Adrenal gland (tissue), 9 donors: ENCODE measurements at regions not wholly inside any gene's neighbourhood (a gene's known extent, or its start where the extent isn't known, plus 50 kb on each side); places are given as distances from the start of the nearest gene placed in this dataset.

Experiments
- DNase-seq, 7 donors: peaks; one replicate each; pipeline ENCODE4 v3.0.0-alpha.2; 2019 to 2020
- H3K27ac ChIP-seq, 5 donors: fragments of 200-600 bp; sonication (generic) in 4 of 5; 1 replicate in 3 of 5; 2 replicates in 2 of 5; pipeline versions ENCODE4 v1.5.1 to v1.8.0; 2016 to 2020; ENCODE audit warnings: mild to moderate bottlenecking in 1 of 5
- H3K27me3 ChIP-seq: fragments of 200-600 bp; 2 replicates; pipeline ENCODE4 v1.8.0; 2021
- H3K36me3 ChIP-seq, 2 donors: fragments of 200-600 bp; replicated peaks in 1 of 2; 1 replicate in 1 of 2; 2 replicates in 1 of 2; pipeline versions ENCODE4 v1.5.1 to v1.8.0; 2018 to 2022
- H3K4me1 ChIP-seq, 2 donors: fragments of 200-600 bp; replicated peaks in 1 of 2; 1 replicate in 1 of 2; 2 replicates in 1 of 2; pipeline versions ENCODE4 v1.5.1 to v1.8.0; 2018 to 2021
- H3K4me3 ChIP-seq, 4 donors: fragments of 200-600 bp; sonication (generic) in 3 of 4; one replicate each; pipeline ENCODE4 v1.5.1; 2016 to 2018
- H3K9me3 ChIP-seq, 3 donors: fragments of 200-600 bp; sonication (generic) in 1 of 3; replicated peaks in 1 of 3; 1 replicate in 2 of 3; 2 replicates in 1 of 3; pipeline versions ENCODE4 v1.5.1 to v1.8.0; 2016 to 2021
- CTCF ChIP-seq, 6 experiments: fragments of 450-650 bp in 4 of 6; fragments of 200-600 bp in 2 of 6; sonication (generic) in 1 of 6; IDR thresholded peaks; 1 replicate in 5 of 6; 2 replicates in 1 of 6; pipeline versions ENCODE4 v1.5.1 to v1.8.0; 2016 to 2021; ENCODE audit warnings: antibody characterized with exemption in 6 of 6, mild to moderate bottlenecking in 2 of 6, moderate library complexity in 1 of 6
- POLR2A ChIP-seq, 2 donors: fragments of 450-650 bp; IDR thresholded peaks; one replicate each; pipeline ENCODE4 v1.6.1; 2017; ENCODE audit warnings: antibody characterized with exemption in 2 of 2, mild to moderate bottlenecking in 2 of 2, moderate library complexity in 1 of 2
- WGBS, 4 donors: extraction: QIAGEN DNeasy Blood & Tissue Kit in 2 of 4; methylation state at CpG; one replicate each; pipeline versions ENCODE4 v1.1.5 to v1.1.7; 2013 to 2017; 5-methylcytosine and 5-hydroxymethylcytosine counted together
- intact Hi-C, 2 donors: fragments of 100-400 bp; cut with DNase I; formaldehyde crosslinking; loops; one replicate each; pipeline versions ENCODE4 v1.14.1 to v1.15.0; 2022 to 2023
- donor health status: healthy with polysubstance abuse.
- donor health status: Bipolar disorder and iron deficiency.
- donor health status: DM: yes; HTN: yes; CAD: no.
- donor health status: DM: no; HTN: no; CAD: no.
- donor health status: DM: no; HTN: no; CAD: no.

GRCh38 chr16:59385959-59386358, 651.8 kb upstream of the GOT2 start:
- Histone ChIP-seq H3K36me3 (no peaks in the 10 kb centered on the region), H3K4me1 (no peaks in the 10 kb centered on the region), H3K27ac (peak overlapping the region in 1 of 5 donors; percentile 22), H3K4me3 (no peak overlapping the region), H3K9me3 (no peaks in the 10 kb centered on the region), H3K27me3 (no peaks in the 10 kb centered on the region)
- intact Hi-C loops: loop anchor here in 1 of 2 donors (5.0 kb wide), 1 partner anchor 99 kb away; no protein-coding TSS in a partner anchor
- 30 to 36% (median 35%) methylated on average over 3 of the region's 3 CpGs for WGBS, 4 donors
- TF ChIP-seq POLR2A (IDR thresholded peaks at IDR 0.05) (no peak), CTCF (IDR thresholded peaks at IDR 0.05) (no peak)
- peak in 6 of 7 donors; percentile 11 to 61 (median 24) for DNase-seq

GRCh38 chr16:59385491-59385890, 651.4 kb upstream of the GOT2 start:
- no peaks in the 10 kb centered on the region for H3K9me3 ChIP-seq
- peak overlapping the region in 1 of 5 donors; percentile 22 for H3K27ac ChIP-seq
- H3K4me3 ChIP-seq: no peak overlapping the region
- 61 to 78% (median 65%) methylated on average over 3 of the region's 3 CpGs for WGBS, 4 donors
- no peaks in the 10 kb centered on the region for H3K4me1 ChIP-seq
- H3K27me3 ChIP-seq: no peaks in the 10 kb centered on the region
- intact Hi-C loops: loop anchor here in 1 of 2 donors (5.0 kb wide), 1 partner anchor 98 kb away; no protein-coding TSS in a partner anchor
- no peak for DNase-seq
- TF ChIP-seq CTCF (IDR thresholded peaks at IDR 0.05): no peak
- TF ChIP-seq POLR2A (IDR thresholded peaks at IDR 0.05): no peak
- H3K36me3 ChIP-seq: no peaks in the 10 kb centered on the region

- H3K27me3 ChIP-seq: no peaks in the 10 kb centered on the region
- no peak for TF ChIP-seq POLR2A (IDR thresholded peaks at IDR 0.05)
- no peak for TF ChIP-seq CTCF (IDR thresholded peaks at IDR 0.05)
- no peaks in the 10 kb centered on the region for H3K4me1 ChIP-seq
- H3K27ac ChIP-seq: no peak overlapping the region
- intact Hi-C loops: no loop called here
- no peak for DNase-seq
- no peak overlapping the region for H3K4me3 ChIP-seq
- no peaks in the 10 kb centered on the region for H3K9me3 ChIP-seq
- no peaks in the 10 kb centered on the region for H3K36me3 ChIP-seq
Observed at GRCh38 chr16:59373632-59374031, 639.5 kb upstream of the GOT2 start.

GRCh38 chr16:59370717-59371116, 636.6 kb upstream of the GOT2 start:
- no peaks in the 10 kb centered on the region for H3K27me3 ChIP-seq
- H3K4me1 ChIP-seq: no peaks in the 10 kb centered on the region
- intact Hi-C loops: no loop called here
- H3K27ac ChIP-seq: no peak overlapping the region
- TF ChIP-seq POLR2A (IDR thresholded peaks at IDR 0.05): no peak
- TF ChIP-seq CTCF (IDR thresholded peaks at IDR 0.05): no peak
- H3K36me3 ChIP-seq: no peaks in the 10 kb centered on the region
- H3K4me3 ChIP-seq: no peak overlapping the region
- no peak for DNase-seq
- H3K9me3 ChIP-seq: no peaks in the 10 kb centered on the region
- WGBS, 4 donors: 47 to 69% (median 60%) methylated on average over 4 of the region's 4 CpGs
